Natural killer cell (primary cell): ENCODE measurements at regions not wholly inside any gene's neighbourhood (a gene's known extent, or its start where the extent isn't known, plus 50 kb on each side); places are given as distances from the start of the nearest gene placed in this dataset.

ENCODE experiments used
- ATAC-seq, 3 donors: fragments of 150-1000 bp in 2 of 3; fragments of 200-7000 bp in 1 of 3; cut with Tn5 transposase; 1 replicate in 1 of 3; 2 replicates in 2 of 3; pipeline ENCODE4 v1.10.0; 2021; ENCODE audit warnings: mild to moderate bottlenecking in 2 of 3, moderate library complexity in 2 of 3
- DNase-seq, 2 donors: peaks; one replicate each; pipeline versions ENCODE4 v3.0.0 to v3.0.0-alpha.2; 2013 to 2021; ENCODE audit warnings: mixed read lengths in 1 of 2
- H3K27ac ChIP-seq: one replicate; pipeline ENCODE4 v1.5.1; 2013; ENCODE audit warnings: mild to moderate bottlenecking, low read length
- H3K27me3 ChIP-seq: one replicate; pipeline ENCODE4 v1.6.1; 2013; ENCODE audit warnings: low read length; ENCODE audit not compliant: control insufficient read depth, insufficient read depth
- H3K36me3 ChIP-seq: one replicate; pipeline ENCODE4 v1.6.1; 2013; ENCODE audit warnings: low read length; ENCODE audit not compliant: control insufficient read depth, insufficient read depth
- H3K4me1 ChIP-seq: one replicate; pipeline ENCODE4 v1.6.1; 2013; ENCODE audit warnings: low read length; ENCODE audit not compliant: control insufficient read depth, insufficient read depth
- H3K4me3 ChIP-seq: one replicate; pipeline ENCODE4 v1.5.1; 2013; ENCODE audit warnings: low read length
- H3K9me3 ChIP-seq: one replicate; pipeline ENCODE4 v1.6.1; 2013; ENCODE audit warnings: low read length; ENCODE audit not compliant: control insufficient read depth, insufficient read depth
- H3K27ac Mint-ChIP-seq, 2 donors: one replicate each; pipeline ENCODE4 v1.8.0; 2022; ENCODE audit warnings: mild to moderate bottlenecking in 2 of 2, mixed read lengths in 2 of 2, moderate library complexity in 1 of 2
- H3K27me3 Mint-ChIP-seq, 2 donors: one replicate each; pipeline ENCODE4 v1.8.0; 2022; ENCODE audit warnings: low read depth in 2 of 2, mixed read lengths in 2 of 2
- H3K36me3 Mint-ChIP-seq: one replicate; pipeline ENCODE4 v1.8.0; 2022; ENCODE audit warnings: mixed read lengths
- H3K4me1 Mint-ChIP-seq, 2 donors: one replicate each; pipeline ENCODE4 v1.8.0; 2022; ENCODE audit warnings: mixed read lengths in 2 of 2
- H3K4me3 Mint-ChIP-seq: one replicate; pipeline ENCODE4 v1.8.0; 2022; ENCODE audit warnings: mild to moderate bottlenecking, moderate library complexity, mixed read lengths
- H3K9me3 Mint-ChIP-seq, 2 donors: one replicate each; pipeline ENCODE4 v1.8.0; 2022; ENCODE audit warnings: mixed read lengths in 2 of 2
- CTCF ChIP-seq: fragments of 200-600 bp; IDR thresholded peaks from one replicate; pipeline ENCODE4 v1.8.0; 2022; ENCODE audit warnings: antibody characterized with exemption
- WGBS: methylation state at CpG from one replicate; pipeline ENCODE4 v1.1.7; 2013; ENCODE audit warnings: missing lambda C conversion rate; ENCODE audit not compliant: insufficient coverage; 5-methylcytosine and 5-hydroxymethylcytosine counted together
- intact Hi-C: fragments of 100-400 bp; cut with micrococcal nuclease; formaldehyde crosslinking; loops from one replicate; pipeline ENCODE4 v1.14.2; 2022

GRCh38 chr17:33933576-33933975 is 321.5 kb upstream of the CCL2 start:
- no peak for DNase-seq
- H3K27me3 Mint-ChIP-seq: peaks cover 0 to 9% of the 10 kb centered on the region in 2 donors
- no peak for TF ChIP-seq CTCF
- H3K4me3 ChIP-seq: no peak overlapping the region
- no peak overlapping the region for H3K27ac Mint-ChIP-seq
- intact Hi-C loops: no loop called here
- H3K4me1 ChIP-seq: no peaks in the 10 kb centered on the region
- ATAC-seq: no peak
- WGBS: 55% methylated on average over 5 of the region's 5 CpGs
- H3K36me3 Mint-ChIP-seq: no peaks in the 10 kb centered on the region
- H3K36me3 ChIP-seq: no peaks in the 10 kb centered on the region
- H3K27ac ChIP-seq: no peak overlapping the region
- no peaks in the 10 kb centered on the region for H3K4me1 Mint-ChIP-seq
- no peaks in the 10 kb centered on the region for H3K9me3 ChIP-seq
- H3K9me3 Mint-ChIP-seq: no peaks in the 10 kb centered on the region
- no peaks in the 10 kb centered on the region for H3K27me3 ChIP-seq
- H3K4me3 Mint-ChIP-seq: no peak overlapping the region

- Histone ChIP-seq H3K4me1 (no peaks in the 10 kb centered on the region), H3K4me3 (no peak overlapping the region), H3K36me3 (no peaks in the 10 kb centered on the region), H3K27ac (no peak overlapping the region), H3K27me3 (no peaks in the 10 kb centered on the region), H3K9me3 (no peaks in the 10 kb centered on the region)
- ATAC-seq (no peak), DNase-seq (no peak)
- WGBS: 85% methylated on average over 1 of the region's 1 CpG
- no peak for TF ChIP-seq CTCF
- Mint-ChIP-seq H3K4me1 (no peaks in the 10 kb centered on the region), H3K9me3 (no peaks in the 10 kb centered on the region), H3K27me3 (peaks cover 0 to 6% of the 10 kb centered on the region in 2 donors), H3K27ac (no peak overlapping the region), H3K36me3 (no peaks in the 10 kb centered on the region), H3K4me3 (no peak overlapping the region)
- intact Hi-C loops: no loop called here
These were observed 320.4 kb upstream of the CCL2 start for GRCh38 chr17:33934696-33935095.

- no peak overlapping the region for H3K27ac ChIP-seq
- Mint-ChIP-seq H3K27me3 (peaks cover 0 to 8% of the 10 kb centered on the region in 2 donors), H3K4me1 (no peaks in the 10 kb centered on the region), H3K4me3 (no peak overlapping the region), H3K36me3 (no peaks in the 10 kb centered on the region), H3K27ac (no peak overlapping the region), H3K9me3 (no peaks in the 10 kb centered on the region)
- H3K4me1 ChIP-seq: no peaks in the 10 kb centered on the region
- intact Hi-C loops: no loop called here
- H3K9me3 ChIP-seq: no peaks in the 10 kb centered on the region
- no peak for TF ChIP-seq CTCF
- DNase-seq (no peak), ATAC-seq (no peak)
- H3K4me3 ChIP-seq: no peak overlapping the region
- no peaks in the 10 kb centered on the region for H3K36me3 ChIP-seq
- WGBS: 89% methylated on average over 4 of the region's 4 CpGs
- H3K27me3 ChIP-seq: no peaks in the 10 kb centered on the region
These were observed 319.3 kb upstream of the CCL2 start for GRCh38 chr17:33935822-33936221.

- Histone ChIP-seq H3K4me3 (no peak overlapping the region), H3K27ac (no peak overlapping the region), H3K4me1 (no peaks in the 10 kb centered on the region), H3K27me3 (no peaks in the 10 kb centered on the region), H3K36me3 (no peaks in the 10 kb centered on the region), H3K9me3 (no peaks in the 10 kb centered on the region)
- Mint-ChIP-seq H3K36me3 (no peaks in the 10 kb centered on the region), H3K4me1 (no peaks in the 10 kb centered on the region), H3K4me3 (no peak overlapping the region), H3K27ac (no peak overlapping the region), H3K27me3 (peaks cover 0 to 8% of the 10 kb centered on the region in 2 donors), H3K9me3 (no peaks in the 10 kb centered on the region)
- ATAC-seq: no peak
- DNase-seq: no peak
- no peak for TF ChIP-seq CTCF
- 90% methylated on average over 5 of the region's 5 CpGs for WGBS
- intact Hi-C loops: no loop called here
These were observed 318.3 kb upstream of the CCL2 start for GRCh38 chr17:33936764-33937163.
